Panc1 (cell line): ENCODE measurements at regions not wholly inside any gene's neighbourhood (a gene's known extent, or its start where the extent isn't known, plus 50 kb on each side); places are given as distances from the start of the nearest gene placed in this dataset.

Experiments used
- ATAC-seq: fragments of 200-7000 bp; cut with Tn5 transposase; 2 replicates; pipeline ENCODE4 v1.9.1; 2020; ENCODE audit warnings: mild to moderate bottlenecking, moderate library complexity
- BruUV-seq: library from RNA; stranded (reverse); fragments of 400-500 nt; replicated peaks from 2 replicates; lab custom pipeline; 2021; lab: Mats Ljungman, UMichigan
- CTCF ChIA-PET: fragments of 300-600 bp; sonication (Branson Sonifier 250); formaldehyde crosslinking; loops from one replicate; lab custom pipeline; 2022; ENCODE audit warnings: antibody characterized with exemption; lab: Charles Lee
- POLR2A ChIA-PET: fragments of 300-600 bp; sonication (Branson Sonifier 250); formaldehyde crosslinking; loops from one replicate; lab custom pipeline; 2022; ENCODE audit warnings: antibody characterized with exemption; lab: Charles Lee
- DNase-seq: peaks from one replicate; pipeline ENCODE4 v3.0.0-alpha.2; 2010; ENCODE audit warnings: low read depth, low spot score
- H3K27ac ChIP-seq: 2 replicates; pipeline ENCODE4 v1.5.1; 2011; ENCODE audit warnings: mild to moderate bottlenecking, low read length, inconsistent platforms
- H3K27me3 ChIP-seq: fragments of 200-500 bp; sonication (Bioruptor generic); 2 replicates; pipeline ENCODE4 v1.6.0; 2014; ENCODE audit warnings: low read length, inconsistent platforms; ENCODE audit not compliant: control insufficient read depth, insufficient read depth
- H3K36me3 ChIP-seq: fragments of 200-500 bp; sonication (Bioruptor generic); 2 replicates; pipeline ENCODE4 v1.5.1; 2014; ENCODE audit warnings: inconsistent platforms, mild to moderate bottlenecking, low read length, moderate library complexity; ENCODE audit not compliant: control insufficient read depth, insufficient read depth
- H3K4me1 ChIP-seq: 2 replicates; pipeline ENCODE4 v1.5.1; 2011; ENCODE audit warnings: inconsistent platforms, mild to moderate bottlenecking, low read length, moderate library complexity; ENCODE audit not compliant: control insufficient read depth, insufficient read depth
- H3K4me3 ChIP-seq, 2 experiments: 2 replicates each; pipeline ENCODE4 v1.5.1; 2011 to 2012; ENCODE audit warnings: low read depth in 2 of 2, low read length in 2 of 2, mild to moderate bottlenecking in 2 of 2, inconsistent platforms in 1 of 2, moderate library complexity in 1 of 2
- H3K9me3 ChIP-seq: fragments of 200-500 bp; sonication (Bioruptor generic); 2 replicates; pipeline ENCODE4 v1.5.1; 2014; ENCODE audit warnings: low read depth, mild to moderate bottlenecking, inconsistent platforms, low read length, moderate library complexity; ENCODE audit not compliant: control insufficient read depth, insufficient read depth
- CTCF ChIP-seq: fragments of 450-650 bp; IDR thresholded peaks from 2 replicates; pipeline ENCODE4 v1.5.1; 2017; ENCODE audit warnings: mild to moderate bottlenecking
- POLR2AphosphoS5 ChIP-seq: IDR thresholded peaks from 2 replicates; pipeline ENCODE4 v1.6.1; 2012; ENCODE audit warnings: mild to moderate bottlenecking, low read depth, low read length, moderate library complexity
- SIN3A ChIP-seq: IDR thresholded peaks from 2 replicates; pipeline ENCODE4 v1.6.1; 2012; ENCODE audit warnings: low read depth, mild to moderate bottlenecking, low read length, moderate library complexity, borderline replicate concordance; ENCODE audit not compliant: insufficient read depth
- TCF7L2 ChIP-seq: IDR thresholded peaks from 2 replicates; pipeline ENCODE4 v1.6.1; 2011; ENCODE audit warnings: mild to moderate bottlenecking, low read depth, low read length, inconsistent platforms
- in situ Hi-C: cut with HindIII; loops from 2 replicates; pipeline ENCODE4 v1.10.0; 2016; ENCODE audit warnings: low sequenced_read_pairs, low pct_unique_long_range_greater_than_20kb
- intact Hi-C: fragments of 100-400 bp; cut with micrococcal nuclease; formaldehyde crosslinking; loops from one replicate; pipeline ENCODE4 v1.10.0; 2022; ENCODE audit not compliant: unreplicated experiment
- TF ChIP-seq, protein P1 (sequence below), 2 experiments: IDR thresholded peaks; 2 replicates each; pipeline ENCODE4 v1.6.1; 2011 to 2012; ENCODE audit warnings: low read depth in 2 of 2, control low read depth in 1 of 2, low read length in 1 of 2, mild to moderate bottlenecking in 1 of 2, moderate library complexity in 1 of 2; ENCODE audit not compliant: insufficient read depth in 1 of 2

GRCh38 chr4:127155116-127155515 is 477.6 kb upstream of the INTU start:
- intact Hi-C loops, result no loop called here
- CTCF ChIA-PET, result no interaction called here

GRCh38 chr4:127155555-127155954 is 477.2 kb upstream of the INTU start:
- no peak overlapping the region for H3K27ac ChIP-seq
- intact Hi-C loops, result no loop called here
- TF ChIP-seq POLR2AphosphoS5 (no peak), CTCF (no peak), TCF7L2 (no peak), SIN3A (no peak)
- TF ChIP-seq, protein P1, sequence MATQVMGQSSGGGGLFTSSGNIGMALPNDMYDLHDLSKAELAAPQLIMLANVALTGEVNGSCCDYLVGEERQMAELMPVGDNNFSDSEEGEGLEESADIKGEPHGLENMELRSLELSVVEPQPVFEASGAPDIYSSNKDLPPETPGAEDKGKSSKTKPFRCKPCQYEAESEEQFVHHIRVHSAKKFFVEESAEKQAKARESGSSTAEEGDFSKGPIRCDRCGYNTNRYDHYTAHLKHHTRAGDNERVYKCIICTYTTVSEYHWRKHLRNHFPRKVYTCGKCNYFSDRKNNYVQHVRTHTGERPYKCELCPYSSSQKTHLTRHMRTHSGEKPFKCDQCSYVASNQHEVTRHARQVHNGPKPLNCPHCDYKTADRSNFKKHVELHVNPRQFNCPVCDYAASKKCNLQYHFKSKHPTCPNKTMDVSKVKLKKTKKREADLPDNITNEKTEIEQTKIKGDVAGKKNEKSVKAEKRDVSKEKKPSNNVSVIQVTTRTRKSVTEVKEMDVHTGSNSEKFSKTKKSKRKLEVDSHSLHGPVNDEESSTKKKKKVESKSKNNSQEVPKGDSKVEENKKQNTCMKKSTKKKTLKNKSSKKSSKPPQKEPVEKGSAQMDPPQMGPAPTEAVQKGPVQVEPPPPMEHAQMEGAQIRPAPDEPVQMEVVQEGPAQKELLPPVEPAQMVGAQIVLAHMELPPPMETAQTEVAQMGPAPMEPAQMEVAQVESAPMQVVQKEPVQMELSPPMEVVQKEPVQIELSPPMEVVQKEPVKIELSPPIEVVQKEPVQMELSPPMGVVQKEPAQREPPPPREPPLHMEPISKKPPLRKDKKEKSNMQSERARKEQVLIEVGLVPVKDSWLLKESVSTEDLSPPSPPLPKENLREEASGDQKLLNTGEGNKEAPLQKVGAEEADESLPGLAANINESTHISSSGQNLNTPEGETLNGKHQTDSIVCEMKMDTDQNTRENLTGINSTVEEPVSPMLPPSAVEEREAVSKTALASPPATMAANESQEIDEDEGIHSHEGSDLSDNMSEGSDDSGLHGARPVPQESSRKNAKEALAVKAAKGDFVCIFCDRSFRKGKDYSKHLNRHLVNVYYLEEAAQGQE (IDR thresholded peaks at IDR 0.05; ENCODE audit: insufficient read depth in 1 of 2, low read depth in 2 of 2, low read length in 1 of 2), result no peak
- BruUV-seq, result no TSS peak
- DNase-seq (no peak), ATAC-seq (no peak)
- H3K4me1 ChIP-seq, result no peaks in the 10 kb centered on the region
- ChIA-PET POLR2A (no interaction called here), CTCF (no interaction called here)
- no peaks in the 10 kb centered on the region for H3K9me3 ChIP-seq
- no peak overlapping the region for H3K4me3 ChIP-seq
- no peaks in the 10 kb centered on the region for H3K36me3 ChIP-seq
- in situ Hi-C loops, result no loop called here
- no peaks in the 10 kb centered on the region for H3K27me3 ChIP-seq

More at GRCh38 chr4:127155116-127155515, 477.6 kb upstream of the INTU start:
- H3K9me3 ChIP-seq, result no peaks in the 10 kb centered on the region
- no peaks in the 10 kb centered on the region for H3K27me3 ChIP-seq
- TF ChIP-seq CTCF (no peak), TCF7L2 (no peak)
- no TSS peak for BruUV-seq
- ATAC-seq (no peak), DNase-seq (no peak)
- no peak overlapping the region for H3K27ac ChIP-seq
- no peaks in the 10 kb centered on the region for H3K4me1 ChIP-seq
- no peak overlapping the region for H3K4me3 ChIP-seq
- in situ Hi-C loops, result no loop called here
- POLR2A ChIA-PET, result no interaction called here
- no peaks in the 10 kb centered on the region for H3K36me3 ChIP-seq
